ENCODE measurements at regions not wholly inside any gene's neighbourhood (a gene's known extent, or its start where the extent isn't known, plus 50 kb on each side); places are given as distances from the start of the nearest gene placed in this dataset.

GRCh38 chr12:118727196-118727978 is 254.0 kb upstream of the SRRM4 start:
- BruUV-seq (replicated peaks) = no TSS peak
- Histone ChIP-seq H3K4me2 (ENCODE audit: insufficient read depth, low read length) (no peak overlapping the region), H3K36me3 (ENCODE audit: control insufficient read depth, insufficient read depth, low read length) (no peaks in the 10 kb centered on the region), H3K79me2 (ENCODE audit: control insufficient read depth, insufficient read depth, low read length) (no peaks in the 10 kb centered on the region), H3K9ac (ENCODE audit: insufficient read depth in 1 of 2, low read depth in 2 of 2, low read length in 2 of 2) (no peak overlapping the region), H3K27me3 (ENCODE audit: control insufficient read depth in 2 of 2, insufficient read depth in 2 of 2, low read length in 2 of 2) (no peaks in the 10 kb centered on the region), H3K4me1 (replicated peaks in 1 of 2; ENCODE audit: control insufficient read depth in 2 of 2, insufficient read depth in 2 of 2, low read length in 2 of 2) (no peaks in the 10 kb centered on the region), H3K4me3 (no peak overlapping the region), H4K20me1 (replicated peaks; ENCODE audit: control insufficient read depth, insufficient read depth, low read length) (no peaks in the 10 kb centered on the region), H3K27ac (ENCODE audit: extremely low read depth, low read depth, low read length) (no peak overlapping the region), H2AFZ (ENCODE audit: low read depth, low read length) (no peak overlapping the region), H3K9me1 (ENCODE audit: control insufficient read depth, insufficient read depth, low read length) (no peaks in the 10 kb centered on the region), H3K9me3 (replicated peaks; ENCODE audit: control insufficient read depth, insufficient read depth, low read depth, low read length) (no peaks in the 10 kb centered on the region)
- POLR2A ChIA-PET = no interaction called here
- under 1% methylated on average over 11 of the region's 11 CpGs for WGBS (ENCODE audit: insufficient coverage, low coverage, missing lambda C conversion rate)
- TF ChIP-seq CBX3 (IDR thresholded peaks at IDR 0.05; ENCODE audit: borderline replicate concordance in 1 of 2, low read length in 2 of 2) (no peak), HDAC8 (tag; IDR thresholded peaks at IDR 0.05) (no peak), ZNF197 (CRISPR knock-in tag; IDR thresholded peaks at IDR 0.05; ENCODE audit: low read depth) (no peak), ETS1 (conservative IDR thresholded peaks at IDR 0.05; ENCODE audit: control insufficient read depth, low read depth, low read length) (no peak), CTBP1 (IDR thresholded peaks at IDR 0.05; ENCODE audit: borderline replicate concordance) (no peak), KDM2B (CRISPR knock-in tag; IDR thresholded peaks at IDR 0.05) (no peak), HIVEP1 (CRISPR knock-in tag; IDR thresholded peaks at IDR 0.05) (no peak), CCAR2 (IDR thresholded peaks at IDR 0.05; ENCODE audit: low read depth, low read length) (no peak), ZFP30 (CRISPR knock-in tag; IDR thresholded peaks at IDR 0.05; ENCODE audit: borderline replicate concordance) (no peak)
- CTCF ChIA-PET (ENCODE audit: low intra/inter-chr PET ratio) = no interaction called here
- in situ Hi-C loops (cut with MboI) (no loop called here), intact Hi-C loops (cut with micrococcal nuclease) (no loop called here)
- DNase-seq (ENCODE audit: extremely low read depth in 1 of 4, low spot score in 3 of 4) (no peak), FAIRE-seq (no peak), ATAC-seq (no peak)
